GM21528 (cell line): ENCODE measurements at regions not wholly inside any gene's neighbourhood (a gene's known extent, or its start where the extent isn't known, plus 50 kb on each side); places are given as distances from the start of the nearest gene placed in this dataset.
A peak's percentile ranks its signal among the peaks of the same experiment; 100 is the strongest.
"Not testable (repeated sequence)": the region's sequence is repeated elsewhere in the genome, so short reads cannot be mapped to it uniquely, and the experiment has no call there.

Source experiments
- ATAC-seq: cut with Tn5 transposase; IDR thresholded peaks from one replicate; pipeline ENCODE4 v1.9.1; 2021; ENCODE audit warnings: mild to moderate bottlenecking, moderate library complexity; ENCODE audit not compliant: unreplicated experiment, low FRiP score

- peak; percentile 74 for ATAC-seq
Measured at GRCh38 chr6:91240878-91241603, 654.2 kb upstream of the MAP3K7 start.

DNA sequence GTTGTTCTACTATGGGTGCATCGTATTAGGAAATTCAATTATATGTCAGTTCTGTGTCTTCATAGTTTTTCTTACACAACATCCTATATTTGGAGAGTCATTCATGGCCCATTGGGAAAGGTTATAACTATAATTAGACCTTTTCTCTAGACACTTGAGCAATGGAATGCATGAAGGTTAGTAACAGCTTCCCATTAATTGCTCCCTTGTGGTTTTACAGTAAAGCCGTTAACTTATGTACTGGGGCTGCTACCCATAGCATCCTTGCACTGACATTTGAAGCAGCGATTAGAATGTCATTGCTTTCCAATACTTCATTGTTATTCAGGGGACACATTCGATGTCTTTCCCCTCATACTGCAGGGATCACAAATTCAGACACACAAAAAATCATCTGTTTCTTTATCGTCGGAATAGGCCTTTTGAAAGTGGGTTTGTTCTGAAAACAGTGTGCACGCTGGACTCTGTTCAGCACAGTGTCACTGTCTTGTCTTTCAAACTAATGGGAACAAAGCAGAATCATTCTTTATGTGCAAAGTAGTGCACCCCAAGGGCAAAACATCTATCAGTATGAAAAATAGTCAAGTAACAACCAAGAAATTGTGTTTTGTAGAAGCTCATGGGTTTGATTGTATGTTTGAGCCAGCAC lies 634.3 kb upstream of the MAP3K7 start:
- no peak for ATAC-seq

DNA sequence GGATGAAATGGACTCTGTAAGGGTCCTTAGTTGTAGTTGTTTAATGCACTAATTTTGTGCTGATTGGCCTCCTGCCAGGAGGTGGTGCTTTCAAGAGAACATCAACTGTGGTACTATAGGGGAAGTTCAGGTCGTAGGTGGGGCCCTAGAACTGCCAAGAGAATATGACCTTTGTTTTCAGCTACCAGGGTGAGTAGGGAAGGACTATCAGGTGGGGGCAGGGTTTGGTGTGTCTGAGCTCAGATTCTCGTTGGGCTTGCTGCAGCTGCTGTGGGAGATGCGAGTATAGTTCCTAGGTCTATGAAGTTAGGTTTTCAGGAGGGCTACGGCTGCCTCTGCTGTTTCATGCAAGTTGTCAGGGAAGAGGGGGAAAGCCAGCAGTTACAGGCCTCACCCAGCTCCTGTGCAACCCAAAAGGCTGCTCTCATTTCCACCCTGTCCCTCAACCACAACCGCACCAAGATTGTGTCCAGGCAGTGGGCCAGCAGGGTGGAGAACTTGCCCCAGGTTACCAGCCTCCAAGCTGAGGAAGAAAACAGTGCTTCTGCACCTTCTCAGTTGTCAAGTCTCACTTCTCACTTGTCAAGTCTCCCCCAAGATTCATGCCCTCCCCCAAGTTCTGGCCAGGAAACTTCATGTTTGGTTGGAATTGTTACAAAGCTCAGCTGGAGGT lies 626.5 kb upstream of the MAP3K7 start:
- no peak for ATAC-seq

DNA sequence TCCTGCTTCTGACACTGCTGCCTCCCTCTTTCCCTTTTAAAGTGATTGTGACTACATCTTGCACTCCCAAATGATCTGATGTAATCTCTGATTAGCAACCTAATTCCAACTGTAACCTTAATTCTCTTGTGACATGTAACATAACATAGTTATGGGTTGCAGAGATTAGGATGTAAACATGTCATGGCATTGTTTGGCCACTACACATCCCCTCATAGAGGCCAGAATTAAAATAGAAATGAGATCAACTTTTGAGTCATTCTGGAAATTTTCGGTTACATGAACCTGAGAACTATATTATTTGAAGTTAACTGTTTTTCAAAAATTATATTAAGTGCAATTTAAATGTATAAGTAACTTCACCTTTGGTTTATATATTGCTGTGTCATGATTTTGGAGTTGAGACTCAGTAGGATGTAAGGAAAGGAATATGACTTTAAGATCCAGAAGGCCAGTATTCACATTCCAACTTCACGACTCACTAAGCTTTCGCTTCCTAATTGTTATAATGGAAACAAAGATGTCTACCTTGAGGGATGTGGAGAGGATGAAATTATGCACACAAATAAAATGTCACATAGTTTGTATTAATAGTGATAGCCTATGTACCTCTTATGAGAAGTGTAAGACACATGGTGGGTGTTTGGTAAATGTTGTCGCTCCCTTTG lies 611.9 kb upstream of the MAP3K7 start:
- no peak for ATAC-seq

DNA sequence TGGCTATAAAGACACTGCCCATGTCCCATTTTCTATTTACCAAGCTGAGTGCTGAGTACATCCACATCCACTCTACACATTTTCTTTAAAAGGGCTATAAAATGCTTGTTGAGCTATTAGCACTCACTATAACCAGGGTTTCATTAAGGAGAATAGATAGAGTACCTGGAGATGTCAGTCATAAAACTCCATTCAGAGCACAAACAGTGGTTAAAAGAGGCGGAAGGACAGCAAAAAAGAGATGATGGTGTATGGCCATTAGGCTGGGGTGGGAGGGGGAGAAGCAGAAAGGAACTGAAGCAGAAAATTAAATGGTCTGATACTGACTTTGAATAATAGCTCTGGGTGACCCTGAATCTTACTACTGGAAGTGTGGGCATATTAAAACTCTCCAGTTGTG lies 609.9 kb upstream of the MAP3K7 start:
- ATAC-seq: no peak

- ATAC-seq: no peak
Measured at GRCh38 chr6:91193446-91193845, 606.6 kb upstream of the MAP3K7 start.

GRCh38 chr6:91190041-91190440 lies 603.2 kb upstream of the MAP3K7 start:
- not testable (repeated sequence) for ATAC-seq

DNA sequence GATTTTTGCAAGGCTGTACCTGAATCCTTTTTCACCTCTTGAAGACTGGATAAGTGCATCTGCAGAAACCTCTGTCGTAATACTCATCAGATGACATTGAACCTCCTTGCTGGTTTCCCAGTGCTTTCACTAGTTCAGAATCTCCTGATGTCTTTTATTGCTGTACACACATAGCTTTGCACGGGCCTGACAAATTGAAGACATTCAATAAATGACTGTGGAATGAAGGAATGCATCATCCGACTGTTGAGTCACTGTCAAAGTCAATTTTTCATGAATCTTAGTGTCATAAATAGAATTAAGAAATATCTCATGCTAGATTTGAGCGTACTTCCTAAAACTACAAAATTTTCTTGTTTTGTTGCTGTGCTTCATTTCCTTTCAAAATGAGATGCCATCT lies 598.2 kb upstream of the MAP3K7 start:
- no peak for ATAC-seq

GRCh38 chr6:91181416-91181815 lies 594.5 kb upstream of the MAP3K7 start:
- ATAC-seq: no peak

- no peak for ATAC-seq
Measured at GRCh38 chr6:91173651-91174050, 586.8 kb upstream of the MAP3K7 start.

DNA sequence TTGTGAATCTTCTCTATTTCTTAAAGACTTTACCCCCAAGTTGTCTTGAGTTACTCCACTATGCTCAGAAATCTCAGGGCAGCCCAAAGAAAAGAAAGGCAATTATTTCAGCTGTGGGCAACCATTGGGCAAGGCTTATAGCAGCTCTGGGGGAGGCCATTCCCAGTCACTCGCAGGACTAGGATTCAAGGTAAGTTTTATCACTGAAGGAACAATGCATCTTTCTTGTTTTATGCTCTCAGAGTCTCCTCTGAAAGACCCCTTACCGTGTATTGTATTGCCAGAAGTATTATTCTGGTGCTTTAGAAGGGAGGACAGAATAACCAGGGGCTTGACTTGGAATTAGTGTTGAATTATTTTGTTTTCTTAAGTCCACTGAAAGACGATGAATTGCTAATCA lies 586.3 kb upstream of the MAP3K7 start:
- no peak for ATAC-seq

GRCh38 chr6:91171754-91172462 lies 585.0 kb upstream of the MAP3K7 start:
- no peak for ATAC-seq

- no peak for ATAC-seq
Measured at GRCh38 chr6:91167846-91168245, 581.0 kb upstream of the MAP3K7 start.

- no peak for ATAC-seq
Measured at GRCh38 chr6:91166271-91167046, 579.6 kb upstream of the MAP3K7 start.

- no peak for ATAC-seq
Measured at GRCh38 chr6:91164105-91164504, 577.2 kb upstream of the MAP3K7 start.

- ATAC-seq: no peak
Measured at GRCh38 chr6:91161246-91161645, 574.4 kb upstream of the MAP3K7 start.

GRCh38 chr6:91155129-91155785 lies 568.4 kb upstream of the MAP3K7 start:
- no peak for ATAC-seq

DNA sequence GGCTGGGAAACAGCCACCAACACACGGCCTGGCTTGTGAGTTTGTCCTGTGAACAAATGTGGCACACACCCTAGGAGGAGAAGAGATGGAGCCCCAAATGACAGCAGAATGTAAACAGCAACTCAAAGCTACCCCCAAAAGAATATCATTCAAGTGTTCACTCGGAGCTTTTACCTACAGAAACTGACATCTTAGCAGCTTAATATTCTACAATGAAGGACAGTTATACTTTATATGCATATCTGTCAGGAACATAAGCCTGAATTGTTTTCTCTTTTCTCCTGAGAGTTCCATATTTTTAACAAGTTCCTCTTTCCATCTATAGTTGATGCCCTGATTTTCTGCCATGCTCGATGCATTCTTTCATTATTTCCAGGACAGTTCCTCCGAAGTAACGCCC lies 566.0 kb upstream of the MAP3K7 start:
- ATAC-seq: no peak

- no peak for ATAC-seq
Measured at GRCh38 chr6:91149956-91150705, 563.3 kb upstream of the MAP3K7 start.
